ENCODE measurements at regions not wholly inside any gene's neighbourhood (a gene's known extent, or its start where the extent isn't known, plus 50 kb on each side); places are given as distances from the start of the nearest gene placed in this dataset.
A peak's percentile ranks its signal among the peaks of the same experiment; 100 is the strongest.

DNA sequence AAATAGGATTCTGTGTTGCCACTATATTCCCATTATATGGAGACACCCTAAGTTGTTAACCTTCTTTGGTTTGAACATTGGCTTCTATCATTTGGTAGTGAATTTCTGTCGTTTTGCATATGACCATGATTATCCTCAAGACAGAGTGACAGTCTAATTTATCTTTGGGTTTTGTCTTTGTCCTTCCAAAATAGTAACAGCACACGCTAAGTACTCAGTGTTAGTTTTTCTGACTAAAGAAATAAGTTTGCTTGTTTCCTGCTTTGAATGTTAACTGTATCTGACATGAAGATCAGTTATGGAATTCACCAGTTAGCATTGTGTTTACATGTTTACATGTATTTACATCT, 352.5 kb upstream of the GRM7 start:
- intact Hi-C loops (cut with DNase I; ENCODE audit: low total_unique reads): no loop called here
- H3K27me3 ChIP-seq (replicated peaks in 1 of 7): no peaks in the 10 kb centered on the region
- no peak for DNase-seq
- no peaks in the 10 kb centered on the region for H3K36me3 ChIP-seq
- 50 to 71% (median 67%) methylated on average over 2 of the region's 2 CpGs for WGBS, 5 donors
- H3K27ac ChIP-seq: no peak overlapping the region
- H3K4me1 ChIP-seq: no peaks in the 10 kb centered on the region
- peak overlapping the region in 1 of 8 donors; percentile 11 for H3K4me3 ChIP-seq
- peaks cover 0 to 18% (median 4%) of the 10 kb centered on the region in 8 donors for H3K9me3 ChIP-seq
- TF ChIP-seq POLR2A (IDR thresholded peaks at IDR 0.05) (no peak), CTCF (IDR thresholded peaks at IDR 0.05 in 8 of 11, conservative IDR thresholded peaks at IDR 0.05 in 3 of 11) (no peak), POLR2AphosphoS5 (IDR thresholded peaks at IDR 0.05) (no peak)

GRCh38 chr3:6509576-6509975, 351.3 kb upstream of the GRM7 start:
- Histone ChIP-seq H3K4me3 (no peak overlapping the region), H3K9me3 (peaks cover 0 to 18% (median 4%) of the 10 kb centered on the region in 8 donors), H3K36me3 (no peaks in the 10 kb centered on the region), H3K27ac (no peak overlapping the region), H3K27me3 (replicated peaks in 1 of 7) (no peaks in the 10 kb centered on the region), H3K4me1 (no peaks in the 10 kb centered on the region)
- no peak for DNase-seq
- 87 to 93% (median 88%) methylated on average over 4 of the region's 4 CpGs for WGBS, 5 donors
- TF ChIP-seq CTCF (IDR thresholded peaks at IDR 0.05 in 8 of 11, conservative IDR thresholded peaks at IDR 0.05 in 3 of 11) (no peak), POLR2A (IDR thresholded peaks at IDR 0.05) (no peak), POLR2AphosphoS5 (IDR thresholded peaks at IDR 0.05) (no peak)
- intact Hi-C loops (cut with DNase I; ENCODE audit: low total_unique reads): no loop called here

DNA sequence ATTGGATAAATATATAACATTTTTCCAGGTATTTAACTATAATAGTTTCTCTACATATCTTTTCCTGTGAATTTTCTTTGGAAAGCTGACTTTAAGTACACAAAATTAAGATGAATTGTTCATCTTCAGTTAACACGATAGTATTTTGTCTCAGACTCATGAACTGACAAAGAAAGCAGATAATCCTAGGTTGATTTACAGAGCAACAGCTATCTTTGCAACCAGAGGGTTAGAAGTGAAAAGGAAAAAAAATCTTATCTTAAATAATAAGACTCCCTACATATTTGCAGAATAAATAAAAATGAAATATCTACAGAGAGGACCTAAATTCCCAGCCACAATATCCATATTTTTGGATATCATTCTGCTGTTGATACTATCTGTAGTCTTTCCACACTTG, 350.2 kb upstream of the GRM7 start:
- DNase-seq: no peak
- Histone ChIP-seq H3K4me1 (no peaks in the 10 kb centered on the region), H3K27ac (no peak overlapping the region), H3K4me3 (no peak overlapping the region), H3K9me3 (peaks cover 0 to 12% (median 1%) of the 10 kb centered on the region in 8 donors), H3K36me3 (no peaks in the 10 kb centered on the region), H3K27me3 (replicated peaks in 1 of 7) (no peaks in the 10 kb centered on the region)
- intact Hi-C loops (cut with DNase I; ENCODE audit: low total_unique reads): no loop called here
- TF ChIP-seq CTCF (IDR thresholded peaks at IDR 0.05 in 8 of 11, conservative IDR thresholded peaks at IDR 0.05 in 3 of 11) (no peak), POLR2A (IDR thresholded peaks at IDR 0.05) (no peak), POLR2AphosphoS5 (IDR thresholded peaks at IDR 0.05) (no peak)
- 75 to 84% (median 80%) methylated on average over 1 of the region's 1 CpG for WGBS, 5 donors

DNA sequence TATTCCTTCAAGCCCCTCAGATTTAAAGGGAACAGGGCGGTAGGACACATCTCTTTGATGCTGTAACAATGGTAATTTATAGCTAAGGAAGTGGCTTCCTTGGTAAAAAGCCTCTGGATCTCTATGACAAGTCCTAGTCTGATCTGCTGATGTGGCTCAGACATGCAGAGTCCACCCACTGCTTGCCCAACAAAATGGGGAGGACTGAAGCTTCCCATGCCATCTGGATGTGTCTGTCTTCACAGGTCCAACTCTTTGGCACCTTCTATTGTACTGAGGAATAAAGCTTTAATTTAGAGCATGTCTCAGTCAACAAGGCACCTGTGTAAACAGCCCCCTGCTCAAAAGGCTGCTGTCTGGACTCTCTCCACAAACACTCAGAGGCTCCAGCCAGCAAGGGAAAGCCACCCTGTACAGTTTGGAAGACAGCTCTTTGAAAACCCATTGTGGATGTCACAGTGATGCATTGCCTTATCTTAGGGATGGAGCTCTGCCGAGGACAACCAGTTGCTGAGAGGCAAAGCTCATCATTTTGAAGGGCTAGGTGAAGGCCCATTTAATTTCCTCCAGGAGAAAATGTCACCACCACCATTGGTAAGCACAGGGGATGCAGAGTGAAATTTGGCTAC, 348.6 kb upstream of the GRM7 start:
- DNase-seq: no peak
- Histone ChIP-seq H3K4me1 (no peaks in the 10 kb centered on the region), H3K27me3 (replicated peaks in 1 of 7) (no peaks in the 10 kb centered on the region), H3K4me3 (no peak overlapping the region), H3K36me3 (no peaks in the 10 kb centered on the region), H3K27ac (no peak overlapping the region), H3K9me3 (peaks cover 0 to 8% (median 1%) of the 10 kb centered on the region in 8 donors)
- WGBS, 5 donors: 63 to 87% (median 74%) methylated on average over 2 of the region's 2 CpGs
- intact Hi-C loops (cut with DNase I; ENCODE audit: low total_unique reads): no loop called here
- TF ChIP-seq POLR2A (IDR thresholded peaks at IDR 0.05): no peak
- TF ChIP-seq CTCF (IDR thresholded peaks at IDR 0.05 in 8 of 11, conservative IDR thresholded peaks at IDR 0.05 in 3 of 11): no peak
- no peak for TF ChIP-seq POLR2AphosphoS5 (IDR thresholded peaks at IDR 0.05)

All from spleen (tissue), 11 donors.